ENCODE measurements at regions not wholly inside any gene's neighbourhood (a gene's known extent, or its start where the extent isn't known, plus 50 kb on each side); places are given as distances from the start of the nearest gene placed in this dataset.
A peak's percentile ranks its signal among the peaks of the same experiment; 100 is the strongest.

DNA sequence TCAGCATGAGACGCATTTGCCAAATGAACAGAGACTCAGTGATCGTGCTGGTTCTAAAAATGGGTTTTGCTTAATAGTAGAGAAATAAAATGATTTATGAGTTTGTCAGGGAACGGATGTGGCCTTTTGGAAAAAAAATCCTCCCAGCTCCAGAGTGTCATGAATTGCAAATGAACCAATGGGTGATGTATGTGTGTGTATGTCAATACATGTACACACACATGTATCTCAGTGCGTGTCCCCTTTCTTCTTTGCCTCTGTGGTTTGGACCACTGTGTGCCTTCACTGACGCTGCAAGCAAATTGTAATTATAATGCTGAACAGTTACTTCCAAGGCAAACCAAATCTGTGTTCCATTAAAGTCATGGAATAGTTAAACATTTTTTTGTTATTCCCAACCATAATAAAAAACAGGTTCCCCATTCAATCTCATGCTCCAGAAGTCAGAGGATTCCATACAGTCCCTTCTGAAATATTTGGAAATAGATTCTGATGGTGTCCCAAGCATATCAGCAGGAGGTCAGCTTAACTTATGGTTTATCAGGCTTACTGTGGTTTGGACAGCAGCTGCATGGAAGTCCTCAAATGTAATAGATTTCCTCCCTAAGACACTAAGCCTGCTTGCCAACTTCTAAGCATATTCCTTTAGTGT is 630.5 kb downstream of the ACTL7B start:
- TF ChIP-seq, protein P1, sequence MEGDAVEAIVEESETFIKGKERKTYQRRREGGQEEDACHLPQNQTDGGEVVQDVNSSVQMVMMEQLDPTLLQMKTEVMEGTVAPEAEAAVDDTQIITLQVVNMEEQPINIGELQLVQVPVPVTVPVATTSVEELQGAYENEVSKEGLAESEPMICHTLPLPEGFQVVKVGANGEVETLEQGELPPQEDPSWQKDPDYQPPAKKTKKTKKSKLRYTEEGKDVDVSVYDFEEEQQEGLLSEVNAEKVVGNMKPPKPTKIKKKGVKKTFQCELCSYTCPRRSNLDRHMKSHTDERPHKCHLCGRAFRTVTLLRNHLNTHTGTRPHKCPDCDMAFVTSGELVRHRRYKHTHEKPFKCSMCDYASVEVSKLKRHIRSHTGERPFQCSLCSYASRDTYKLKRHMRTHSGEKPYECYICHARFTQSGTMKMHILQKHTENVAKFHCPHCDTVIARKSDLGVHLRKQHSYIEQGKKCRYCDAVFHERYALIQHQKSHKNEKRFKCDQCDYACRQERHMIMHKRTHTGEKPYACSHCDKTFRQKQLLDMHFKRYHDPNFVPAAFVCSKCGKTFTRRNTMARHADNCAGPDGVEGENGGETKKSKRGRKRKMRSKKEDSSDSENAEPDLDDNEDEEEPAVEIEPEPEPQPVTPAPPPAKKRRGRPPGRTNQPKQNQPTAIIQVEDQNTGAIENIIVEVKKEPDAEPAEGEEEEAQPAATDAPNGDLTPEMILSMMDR (conservative IDR thresholded peaks at IDR 0.05; ENCODE audit: low read length), result no peak
- H3K4me3 ChIP-seq (ENCODE audit: low read length), result no peak overlapping the region
- peak; percentile 58 for DNase-seq (ENCODE audit: low read depth)

DNA sequence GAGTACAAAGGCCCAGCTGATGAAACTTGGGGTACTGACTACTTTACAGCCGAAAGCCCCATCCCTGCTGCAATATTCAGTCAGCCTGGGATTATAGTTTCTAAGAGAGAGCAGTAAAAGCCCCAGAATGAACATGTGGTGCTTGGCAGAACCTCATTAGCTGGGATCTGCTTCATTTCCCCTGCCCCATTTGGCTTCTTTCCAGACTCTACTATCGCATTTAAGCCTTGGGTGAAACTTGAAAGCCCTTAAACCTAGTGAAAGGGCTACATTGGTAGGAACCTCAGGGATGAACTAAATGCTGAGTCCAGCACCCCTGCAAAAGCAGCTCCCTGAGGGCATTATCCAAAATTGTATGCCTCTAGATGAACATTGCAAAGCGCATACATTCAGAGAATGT is 631.1 kb downstream of the ACTL7B start:
- TF ChIP-seq, protein P1 (conservative IDR thresholded peaks at IDR 0.05; ENCODE audit: low read length), result no peak
- no peak overlapping the region for H3K4me3 ChIP-seq (ENCODE audit: low read length)
- no peak for DNase-seq (ENCODE audit: low read depth)

DNA sequence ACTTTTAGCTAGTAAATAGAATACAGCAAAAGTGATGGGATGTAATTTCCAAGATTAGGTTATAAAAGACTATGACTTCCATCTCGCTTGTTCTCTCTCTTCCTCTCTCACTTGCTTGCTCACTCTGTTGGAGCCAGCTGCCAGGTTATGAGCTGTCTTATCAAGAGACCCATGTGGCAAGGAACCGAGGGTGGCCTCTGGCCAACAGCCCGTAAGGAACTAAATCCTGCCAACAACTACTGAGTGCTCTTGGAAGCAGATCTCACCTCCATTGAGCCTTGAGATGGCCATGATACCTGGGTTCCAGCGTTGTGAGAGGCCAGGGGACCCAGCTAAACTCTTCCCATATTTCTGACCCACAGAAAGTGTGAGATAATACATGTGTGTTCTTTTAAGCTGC is 636.1 kb downstream of the ACTL7B start:
- TF ChIP-seq, protein P1 (conservative IDR thresholded peaks at IDR 0.05; ENCODE audit: low read length), result no peak
- H3K4me3 ChIP-seq (ENCODE audit: low read length), result no peak overlapping the region
- no peak for DNase-seq (ENCODE audit: low read depth)

DNA sequence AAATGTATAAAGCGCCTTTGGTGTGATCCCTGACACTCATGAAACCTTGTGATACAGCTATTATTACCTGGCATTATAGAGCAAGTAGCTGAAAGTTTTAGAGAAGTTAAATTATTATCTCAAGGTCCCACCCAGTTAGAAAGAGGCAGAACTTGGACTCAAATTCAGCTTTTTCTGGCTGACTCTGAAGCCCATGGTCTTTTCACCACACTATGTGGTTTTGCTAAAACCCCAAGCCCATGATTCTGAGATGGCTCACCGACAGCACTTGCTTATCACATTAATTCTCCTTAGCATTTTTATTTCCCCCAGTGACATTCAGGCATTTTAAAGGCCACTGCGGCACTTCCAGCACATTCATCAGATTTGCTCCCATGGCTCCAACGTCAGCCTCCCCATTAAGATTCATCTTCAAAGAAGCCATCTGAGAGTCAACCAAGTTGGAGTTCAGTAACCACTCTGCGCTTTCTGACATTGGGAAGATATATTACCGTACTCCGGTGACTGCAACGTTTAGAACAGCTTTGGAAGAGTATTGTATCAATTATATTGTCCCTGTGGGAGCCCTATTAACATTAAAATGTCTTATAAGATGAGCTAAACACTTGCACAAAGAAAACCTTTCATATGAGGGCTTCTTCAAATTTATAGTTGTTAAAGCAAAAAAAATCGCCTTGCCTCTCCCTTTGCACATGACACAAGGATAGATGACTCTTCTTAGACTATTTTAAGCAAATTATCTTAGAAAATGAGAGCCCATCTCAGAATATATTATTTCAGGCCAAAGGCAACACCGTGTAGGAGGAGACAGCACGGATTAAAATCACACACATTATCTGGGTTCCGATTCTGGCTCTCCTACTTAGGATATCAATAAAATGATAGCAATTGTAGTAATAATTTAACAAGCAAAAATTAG is 638.1 kb downstream of the ACTL7B start:
- DNase-seq (ENCODE audit: low read depth), result peak; percentile 27
- TF ChIP-seq, protein P1 (conservative IDR thresholded peaks at IDR 0.05; ENCODE audit: low read length), result no peak
- H3K4me3 ChIP-seq (ENCODE audit: low read length), result no peak overlapping the region

DNA sequence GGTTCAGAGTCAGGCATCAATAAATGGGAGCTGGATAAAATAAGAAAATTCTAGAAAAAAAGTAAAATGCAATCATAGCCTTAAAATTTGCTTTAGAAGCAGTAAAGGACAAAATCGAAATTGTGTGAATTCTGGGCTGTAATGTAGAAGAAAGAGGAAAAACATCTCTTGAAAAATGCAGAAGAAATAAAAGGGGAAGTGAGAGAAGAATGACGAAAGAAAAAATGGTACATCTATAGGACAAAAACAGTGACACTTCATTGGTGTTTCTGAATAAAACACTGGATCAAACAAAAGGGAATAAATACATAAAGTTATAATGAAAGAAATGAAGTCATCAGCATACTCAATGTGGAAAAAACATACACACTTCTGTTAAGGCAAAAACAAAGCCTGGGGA is 642.3 kb downstream of the ACTL7B start:
- DNase-seq (ENCODE audit: low read depth), result no peak
- TF ChIP-seq, protein P1 (conservative IDR thresholded peaks at IDR 0.05; ENCODE audit: low read length), result no peak
- H3K4me3 ChIP-seq (ENCODE audit: low read length), result no peak overlapping the region

DNA sequence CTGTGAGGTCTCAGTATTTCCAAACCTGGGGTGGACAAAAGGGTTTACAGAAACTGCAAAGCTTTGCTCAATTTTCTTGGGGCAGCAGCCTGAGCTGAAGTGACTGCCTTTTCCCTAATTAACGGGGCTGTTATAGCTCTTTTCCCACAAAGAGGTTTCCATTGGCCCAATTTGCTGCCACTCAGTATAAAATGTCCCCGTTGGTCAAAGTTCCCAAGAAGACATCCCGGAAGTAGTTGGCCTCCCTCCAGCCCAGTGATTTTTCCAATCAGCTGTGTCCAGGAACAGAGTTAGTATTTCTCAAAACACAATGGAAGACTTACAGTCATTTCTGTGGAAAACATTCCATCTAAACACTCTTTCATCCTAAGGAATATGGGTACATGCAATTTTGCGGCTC is 643.6 kb downstream of the ACTL7B start:
- TF ChIP-seq, protein P1 (conservative IDR thresholded peaks at IDR 0.05; ENCODE audit: low read length), result no peak
- no peak overlapping the region for H3K4me3 ChIP-seq (ENCODE audit: low read length)
- no peak for DNase-seq (ENCODE audit: low read depth)

Measured in AG10803 (cell line).